ENCODE measurements at regions not wholly inside any gene's neighbourhood (a gene's known extent, or its start where the extent isn't known, plus 50 kb on each side); places are given as distances from the start of the nearest gene placed in this dataset.

- DNase-seq (ENCODE audit: low read depth), result no peak
Observed at GRCh38 chr2:150555611-150556356, 68.3 kb upstream of the RND3 start.

- no peak for DNase-seq (ENCODE audit: low read depth)
Observed at GRCh38 chr2:150554046-150554445, 66.6 kb upstream of the RND3 start.

DNA sequence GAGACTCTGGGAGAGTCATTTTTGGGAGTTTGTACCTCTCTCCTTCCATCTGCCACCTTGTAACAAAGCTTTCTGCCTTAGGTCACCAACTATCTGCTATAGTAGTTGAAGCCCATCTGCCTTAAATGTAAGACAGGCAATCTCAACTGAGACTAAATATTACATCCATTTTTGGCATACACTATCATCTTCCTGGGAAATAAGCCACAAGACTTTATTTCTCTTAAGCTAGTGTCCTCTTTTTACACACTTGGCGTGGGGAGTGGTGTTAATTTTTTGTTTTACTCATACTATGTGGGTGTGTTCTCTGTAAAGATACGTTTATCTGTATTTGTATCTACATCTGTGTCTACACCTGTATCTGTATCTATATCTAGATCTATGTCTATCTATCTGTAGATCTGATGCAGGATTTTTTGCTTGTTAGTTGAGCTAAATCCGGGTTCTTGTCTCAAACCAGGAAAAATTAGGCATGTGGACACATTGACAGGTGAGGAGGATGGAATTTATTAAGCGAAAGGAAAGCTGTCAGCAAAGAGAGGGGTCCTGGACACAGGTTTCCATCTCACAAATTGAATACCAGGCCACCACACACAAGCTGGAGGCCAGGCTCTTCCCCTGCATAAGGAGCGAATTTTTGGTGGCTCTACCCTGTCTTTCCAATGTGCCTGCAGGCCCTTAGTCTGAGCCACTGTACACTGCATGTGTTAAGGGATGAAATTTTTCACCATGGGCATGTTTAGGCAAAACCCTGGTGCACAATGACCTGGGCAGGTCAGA, 64.8 kb upstream of the RND3 start:
- no peak for DNase-seq (ENCODE audit: low read depth)

DNA sequence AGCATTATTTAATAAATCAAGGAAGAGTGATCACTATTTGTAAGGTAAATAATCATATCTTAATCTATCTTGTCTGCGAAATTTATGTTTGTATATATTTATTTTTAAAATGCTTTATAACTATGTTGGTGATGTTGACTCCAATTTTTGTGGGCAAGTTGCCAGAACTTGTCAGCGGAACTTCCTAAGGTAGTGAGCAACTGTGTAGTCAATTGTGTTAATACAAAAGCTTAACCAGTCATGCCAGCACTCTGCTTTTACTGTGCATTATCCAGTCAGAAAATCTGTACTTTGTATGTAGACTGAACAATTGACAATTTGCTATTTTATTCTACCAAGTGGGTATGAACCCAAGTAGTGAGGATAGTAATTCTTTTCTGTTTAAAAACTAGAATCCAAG, 61.9 kb upstream of the RND3 start:
- DNase-seq (ENCODE audit: low read depth), result no peak

DNA sequence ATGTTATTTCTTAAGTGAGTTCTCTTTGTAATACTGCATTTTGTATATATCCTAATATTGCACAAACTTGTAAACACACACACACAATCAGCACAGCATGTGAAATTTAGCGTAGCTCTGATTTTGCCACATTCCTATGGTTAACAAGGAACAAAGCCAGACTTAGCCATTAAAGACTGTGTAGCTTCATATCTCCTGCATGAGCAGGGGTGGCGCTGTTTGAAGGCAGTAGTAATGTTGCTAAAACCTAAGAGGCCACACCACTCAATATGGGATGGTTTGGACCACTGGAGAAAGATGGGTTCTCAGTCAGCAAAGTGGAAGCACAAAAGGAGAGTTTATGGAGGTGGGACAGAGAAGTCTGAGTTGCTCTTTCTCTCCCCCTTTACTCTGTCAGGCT, 61.1 kb upstream of the RND3 start:
- no peak for DNase-seq (ENCODE audit: low read depth)

DNA sequence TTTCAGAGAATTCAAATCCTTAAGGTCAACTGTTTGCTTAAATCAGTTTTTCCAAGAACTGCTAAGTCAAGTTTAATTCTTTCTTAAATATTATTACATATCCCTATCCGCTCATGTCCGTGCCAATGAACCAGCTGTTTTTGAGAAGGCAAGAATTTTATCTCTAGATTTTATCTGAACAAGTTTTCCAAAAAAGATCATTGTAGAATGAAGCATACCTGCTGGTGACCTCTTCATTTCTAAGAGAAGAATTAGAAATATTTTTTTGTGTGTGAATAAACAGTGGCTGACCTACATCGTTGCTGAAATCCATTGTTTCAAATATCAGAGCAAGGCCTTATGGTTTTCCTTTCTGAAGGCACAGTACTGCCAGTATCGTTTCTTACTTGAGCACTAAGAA, 58.4 kb upstream of the RND3 start:
- no peak for DNase-seq (ENCODE audit: low read depth)

GRCh38 chr2:150544731-150545130, 57.3 kb upstream of the RND3 start:
- no peak for DNase-seq (ENCODE audit: low read depth)

DNA sequence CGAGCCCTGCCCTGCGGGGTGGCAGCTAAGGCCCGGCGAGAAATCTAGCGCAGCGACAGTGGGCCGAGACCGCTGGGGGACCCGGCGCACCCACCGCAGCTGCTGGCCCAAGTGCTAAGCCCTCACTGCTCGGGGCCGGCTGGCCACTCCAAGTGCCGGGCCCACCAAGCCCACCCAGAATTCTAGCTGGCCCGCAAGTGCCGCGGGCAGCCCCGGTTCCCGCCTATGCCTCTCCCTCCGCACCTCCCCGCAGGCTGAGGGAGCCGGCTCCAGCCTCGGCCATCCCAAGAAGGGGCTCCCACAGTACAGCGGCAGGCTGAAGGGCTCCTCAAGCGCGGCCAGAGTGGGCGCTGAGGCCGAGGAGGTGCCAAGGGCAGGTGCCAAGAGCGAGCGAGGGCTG, 55.2 kb upstream of the RND3 start:
- no peak for DNase-seq (ENCODE audit: low read depth)

DNA sequence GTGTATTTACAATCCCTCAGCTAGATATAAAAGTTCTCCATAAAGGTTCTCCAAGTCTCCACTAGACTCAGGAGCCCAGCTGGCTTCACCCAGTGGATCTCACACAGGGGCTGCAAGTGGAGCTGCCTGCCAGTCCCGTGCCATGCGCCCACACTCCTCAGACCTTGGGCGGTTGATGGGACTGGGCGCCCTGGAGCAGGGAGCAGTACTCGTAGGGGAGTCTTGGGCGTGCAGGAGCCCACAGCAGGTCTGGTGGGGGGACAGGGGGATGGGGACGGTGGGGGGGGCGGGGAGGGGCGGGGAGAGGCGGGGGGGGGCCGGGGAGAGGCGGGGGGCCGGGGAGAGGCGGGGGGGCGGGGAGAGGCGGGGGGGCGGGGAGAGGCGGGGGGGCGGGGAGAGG, 54.7 kb upstream of the RND3 start:
- no peak for DNase-seq (ENCODE audit: low read depth)

DNA sequence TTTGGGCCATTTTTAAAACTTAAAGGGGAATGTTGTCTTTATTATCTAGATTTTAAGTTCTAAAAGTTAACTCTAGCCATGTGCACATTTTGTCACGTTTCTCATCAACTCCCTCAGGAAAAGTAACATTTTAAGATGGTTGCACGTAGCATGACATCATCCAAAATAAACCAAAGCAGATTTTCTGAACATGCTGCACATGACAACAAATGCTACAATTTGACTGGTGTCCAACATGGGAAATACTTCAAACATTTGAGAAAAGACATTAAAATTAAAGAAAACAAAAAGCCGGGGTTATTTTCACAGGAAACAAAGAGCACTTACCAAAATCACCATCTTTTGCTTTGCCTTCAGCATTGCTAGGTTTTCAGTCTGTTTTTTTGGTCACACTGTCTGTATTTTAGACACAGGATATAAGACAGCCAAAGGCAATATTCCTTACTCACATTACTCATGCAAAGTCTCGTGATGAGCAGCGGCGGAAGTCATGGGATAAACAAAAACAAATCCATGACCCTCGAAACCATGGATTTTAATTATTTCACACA, 51.3 kb upstream of the RND3 start:
- no peak for DNase-seq (ENCODE audit: low read depth)
